Endothelial cell of umbilical vein (primary cell): ENCODE measurements at regions not wholly inside any gene's neighbourhood (a gene's known extent, or its start where the extent isn't known, plus 50 kb on each side); places are given as distances from the start of the nearest gene placed in this dataset.

Experiments used
- BruUV-seq: library from RNA; stranded (reverse); fragments of 400-500 nt; replicated peaks from 2 replicates; lab custom pipeline; 2021; lab: Mats Ljungman, UMichigan
- CTCF ChIA-PET: fragments of 300-600, 350-600 bp; sonication (Branson Sonifier 250); formaldehyde crosslinking; loops from one replicate; lab custom pipeline; 2021; ENCODE audit warnings: antibody characterized with exemption, inconsistent platforms; lab: Charles Lee
- POLR2A ChIA-PET: fragments of 300-600, 350-600 bp; sonication (Branson Sonifier 250); formaldehyde crosslinking; loops from one replicate; lab custom pipeline; 2021; ENCODE audit warnings: antibody characterized with exemption, inconsistent platforms; lab: Charles Lee
- DNase-seq: peaks from one replicate; pipeline ENCODE4 v3.0.0-alpha.2; 2011; ENCODE audit warnings: low read depth, low spot score
- FAIRE-seq: peaks from 2 replicates; lab custom pipeline; 2011; peaks lifted over from hg19 to GRCh38; lab: Jason Lieb, UNC
- H2AFZ ChIP-seq: 2 replicates; pipeline ENCODE4 v1.6.0; 2012; ENCODE audit warnings: low read depth, low read length, control low read depth, inconsistent platforms
- H3K27ac ChIP-seq: 2 replicates; pipeline ENCODE4 v1.5.1; 2011; ENCODE audit warnings: low read depth, mild to moderate bottlenecking, control low read depth, low read length, moderate library complexity; ENCODE audit not compliant: insufficient read depth
- H3K27me3 ChIP-seq, 2 experiments: 2 replicates each; pipeline versions ENCODE4 v1.6.0 to v1.6.1; 2011; ENCODE audit warnings: low read length in 2 of 2, mixed read lengths in 1 of 2; ENCODE audit not compliant: control insufficient read depth in 2 of 2, insufficient read depth in 2 of 2
- H3K36me3 ChIP-seq, 2 experiments: 2 replicates in 1 of 2; 3 replicates in 1 of 2; pipeline ENCODE4 v1.5.1; 2011; ENCODE audit warnings: low read length in 2 of 2, mild to moderate bottlenecking in 1 of 2, moderate library complexity in 1 of 2; ENCODE audit not compliant: control insufficient read depth in 2 of 2, insufficient read depth in 2 of 2; ENCODE audit errors: extremely low read depth in 1 of 2
- H3K4me1 ChIP-seq: 3 replicates; pipeline ENCODE4 v1.5.1; 2011; ENCODE audit warnings: mild to moderate bottlenecking, low read length; ENCODE audit not compliant: control insufficient read depth, insufficient read depth; ENCODE audit errors: extremely low read depth
- H3K4me2 ChIP-seq: 2 replicates; pipeline ENCODE4 v1.6.1; 2011; ENCODE audit warnings: low read length, control low read depth, mixed read lengths; ENCODE audit not compliant: insufficient read depth
- H3K4me3 ChIP-seq, 3 experiments: fragments of 200-600 bp in 1 of 3; sonication (generic), shearing (Covaris generic) in 1 of 3; replicated peaks in 1 of 3; 2 replicates each; pipeline ENCODE4 v1.5.1; 2011 to 2016; ENCODE audit warnings: control low read depth in 3 of 3, low read length in 3 of 3, mild to moderate bottlenecking in 2 of 3, inconsistent platforms in 1 of 3, low read depth in 1 of 3, moderate library complexity in 1 of 3; ENCODE audit not compliant: insufficient read depth in 1 of 3
- H3K79me2 ChIP-seq: 2 replicates; pipeline ENCODE4 v1.6.0; 2012; ENCODE audit warnings: low read length, inconsistent platforms; ENCODE audit not compliant: control insufficient read depth, insufficient read depth
- H3K9ac ChIP-seq: replicated peaks from 2 replicates; pipeline ENCODE3; 2011; ENCODE audit warnings: low read length, control low read depth; ENCODE audit not compliant: insufficient read depth; ENCODE audit errors: extremely low read depth
- H3K9me1 ChIP-seq: replicated peaks from 3 replicates; pipeline ENCODE4 v1.6.0; 2011; ENCODE audit warnings: mild to moderate bottlenecking, low read length; ENCODE audit not compliant: control insufficient read depth, insufficient read depth; ENCODE audit errors: extremely low read depth
- H3K9me3 ChIP-seq: replicated peaks from 2 replicates; pipeline ENCODE4 v1.5.1; 2012; ENCODE audit warnings: low read length, inconsistent platforms; ENCODE audit not compliant: control insufficient read depth, insufficient read depth
- H4K20me1 ChIP-seq: replicated peaks from 2 replicates; pipeline ENCODE3; 2011; ENCODE audit warnings: mild to moderate bottlenecking, low read length; ENCODE audit not compliant: control insufficient read depth, insufficient read depth; ENCODE audit errors: extremely low read depth
- EZH2 ChIP-seq: IDR thresholded peaks from 2 replicates; pipeline ENCODE4 v1.6.1; 2012; ENCODE audit warnings: borderline replicate concordance, low read depth, mild to moderate bottlenecking, moderate library complexity, low read length, inconsistent platforms; ENCODE audit not compliant: severe bottlenecking
- FOS ChIP-seq: IDR thresholded peaks from 2 replicates; pipeline ENCODE4 v1.6.1; 2011; ENCODE audit warnings: mild to moderate bottlenecking, low read length, moderate library complexity, borderline replicate concordance; ENCODE audit not compliant: insufficient read depth
- GATA2 ChIP-seq: IDR thresholded peaks from 2 replicates; pipeline ENCODE4 v1.7.0; 2011; ENCODE audit warnings: low read depth, mild to moderate bottlenecking, moderate library complexity, mixed read lengths, low read length; ENCODE audit not compliant: insufficient read length, insufficient read depth
- JUN ChIP-seq: IDR thresholded peaks from 2 replicates; pipeline ENCODE4 v1.6.1; 2011; ENCODE audit warnings: borderline replicate concordance, low read depth; ENCODE audit not compliant: insufficient read length, insufficient read depth
- MAX ChIP-seq: IDR thresholded peaks from 2 replicates; pipeline ENCODE4 v1.6.1; 2011; ENCODE audit not compliant: insufficient read depth, insufficient read length
- MYC ChIP-seq: IDR thresholded peaks from one replicate; pipeline ENCODE4 v1.6.1; 2011; ENCODE audit warnings: mild to moderate bottlenecking, low read depth, low read length
- POLR2A ChIP-seq: IDR thresholded peaks from 2 replicates; pipeline ENCODE4 v1.6.1; 2012; ENCODE audit warnings: low read depth, mild to moderate bottlenecking, control low read depth, low read length
- POLR2AphosphoS5 ChIP-seq: IDR thresholded peaks from 2 replicates; pipeline ENCODE4 v1.6.1; 2012; ENCODE audit warnings: low read depth, mild to moderate bottlenecking, control low read depth, low read length, moderate library complexity; ENCODE audit not compliant: insufficient read depth
- dilution Hi-C: fragments of 300-500 bp; cut with MboI; formaldehyde crosslinking; loops from one replicate; pipeline ENCODE4 v1.15.0; 2019; ENCODE audit warnings: low sequenced_read_pairs; ENCODE audit not compliant: extremely low pct_ligation_motif_present
- intact Hi-C: fragments of 100-400 bp; cut with micrococcal nuclease; formaldehyde crosslinking; loops from one replicate; pipeline ENCODE4 v1.10.0; 2022
- TF ChIP-seq, protein P1 (sequence below), 2 donors: IDR thresholded peaks; 1 replicate in 1 of 2; 2 replicates in 1 of 2; pipeline ENCODE4 v1.5.1; 2011; ENCODE audit warnings: low read length in 2 of 2, mild to moderate bottlenecking in 2 of 2, moderate library complexity in 2 of 2, control low read depth in 1 of 2, inconsistent platforms in 1 of 2, low read depth in 1 of 2; ENCODE audit not compliant: insufficient read depth in 1 of 2; ENCODE audit errors: extremely low read depth in 1 of 2

GRCh38 chr1:30111431-30111830 lies 612.0 kb downstream of the MATN1 start:
- DNase-seq, result peak; percentile 18
- no peak overlapping the region for H2AFZ ChIP-seq
- FAIRE-seq, result no peak
- H3K9me1 ChIP-seq, result no peaks in the 10 kb centered on the region
- H3K79me2 ChIP-seq, result no peaks in the 10 kb centered on the region
- no peak overlapping the region for H3K9ac ChIP-seq
- ChIA-PET CTCF (interaction anchor here (0.6 to 1.8 kb wide), 21 partner anchors 11 to 875 kb away, joined by 3 to 38 read pairs (median 4); partner anchors contain the start of gene PTPRU), POLR2A (no interaction called here)
- TF ChIP-seq, protein P1, sequence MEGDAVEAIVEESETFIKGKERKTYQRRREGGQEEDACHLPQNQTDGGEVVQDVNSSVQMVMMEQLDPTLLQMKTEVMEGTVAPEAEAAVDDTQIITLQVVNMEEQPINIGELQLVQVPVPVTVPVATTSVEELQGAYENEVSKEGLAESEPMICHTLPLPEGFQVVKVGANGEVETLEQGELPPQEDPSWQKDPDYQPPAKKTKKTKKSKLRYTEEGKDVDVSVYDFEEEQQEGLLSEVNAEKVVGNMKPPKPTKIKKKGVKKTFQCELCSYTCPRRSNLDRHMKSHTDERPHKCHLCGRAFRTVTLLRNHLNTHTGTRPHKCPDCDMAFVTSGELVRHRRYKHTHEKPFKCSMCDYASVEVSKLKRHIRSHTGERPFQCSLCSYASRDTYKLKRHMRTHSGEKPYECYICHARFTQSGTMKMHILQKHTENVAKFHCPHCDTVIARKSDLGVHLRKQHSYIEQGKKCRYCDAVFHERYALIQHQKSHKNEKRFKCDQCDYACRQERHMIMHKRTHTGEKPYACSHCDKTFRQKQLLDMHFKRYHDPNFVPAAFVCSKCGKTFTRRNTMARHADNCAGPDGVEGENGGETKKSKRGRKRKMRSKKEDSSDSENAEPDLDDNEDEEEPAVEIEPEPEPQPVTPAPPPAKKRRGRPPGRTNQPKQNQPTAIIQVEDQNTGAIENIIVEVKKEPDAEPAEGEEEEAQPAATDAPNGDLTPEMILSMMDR (IDR thresholded peaks at IDR 0.05; ENCODE audit: extremely low read depth in 1 of 2, insufficient read depth in 1 of 2, low read depth in 1 of 2, low read length in 2 of 2), result peak; percentile 53 to 56
- TF ChIP-seq POLR2AphosphoS5, result no peak
- BruUV-seq, result no TSS peak
- no peak overlapping the region for H3K4me2 ChIP-seq
- H3K27ac ChIP-seq, result no peak overlapping the region
- no peak overlapping the region for H3K4me3 ChIP-seq
- no peaks in the 10 kb centered on the region for H3K36me3 ChIP-seq
- H3K9me3 ChIP-seq, result no peaks in the 10 kb centered on the region
- intact Hi-C loops (loop anchor here (1.0 to 5.0 kb wide), 5 partner anchors 271 to 769 kb away; no protein-coding TSS in a partner anchor), dilution Hi-C loops (no loop called here)
- H3K4me1 ChIP-seq, result no peaks in the 10 kb centered on the region
- no peaks in the 10 kb centered on the region for H4K20me1 ChIP-seq
- peaks cover 0 to 1% of the 10 kb centered on the region in 2 experiments for H3K27me3 ChIP-seq

- Histone ChIP-seq H2AFZ (no peak overlapping the region), H3K4me1 (no peaks in the 10 kb centered on the region), H3K27ac (no peak overlapping the region), H3K9ac (no peak overlapping the region), H3K27me3 (peaks cover 0 to 1% of the 10 kb centered on the region in 2 experiments), H3K4me3 (no peak overlapping the region), H3K79me2 (no peaks in the 10 kb centered on the region), H3K4me2 (no peak overlapping the region), H3K9me3 (no peaks in the 10 kb centered on the region), H3K9me1 (no peaks in the 10 kb centered on the region), H4K20me1 (no peaks in the 10 kb centered on the region), H3K36me3 (no peaks in the 10 kb centered on the region)
- intact Hi-C loops (loop anchor here (1.0 to 5.0 kb wide), 5 partner anchors 271 to 769 kb away; no protein-coding TSS in a partner anchor), dilution Hi-C loops (no loop called here)
- CTCF ChIA-PET, result interaction anchor here (1.0 to 1.8 kb wide), 8 partner anchors 318 to 874 kb away, joined by 3 to 38 read pairs (median 6); partner anchors contain the start of gene PTPRU
- DNase-seq, result no peak
- no TSS peak for BruUV-seq
- TF ChIP-seq POLR2A (no peak), FOS (no peak), EZH2 (no peak), JUN (no peak), MAX (no peak), GATA2 (no peak), POLR2AphosphoS5 (no peak), MYC (no peak)
- TF ChIP-seq, protein P1 (IDR thresholded peaks at IDR 0.05; ENCODE audit: extremely low read depth in 1 of 2, insufficient read depth in 1 of 2, low read depth in 1 of 2, low read length in 2 of 2), result no peak
- POLR2A ChIA-PET, result no interaction called here
- FAIRE-seq, result no peak
Measured at GRCh38 chr1:30110846-30111245, 612.5 kb downstream of the MATN1 start.
